Prostate gland (tissue), 2 donors: ENCODE measurements at regions not wholly inside any gene's neighbourhood (a gene's known extent, or its start where the extent isn't known, plus 50 kb on each side); places are given as distances from the start of the nearest gene placed in this dataset.

Experiments used
- CTCF ChIP-seq, 4 experiments: fragments of 200-600 bp in 2 of 4; fragments of 450-650 bp in 2 of 4; sonication (generic) in 2 of 4; IDR thresholded peaks; 1 replicate in 3 of 4; 2 replicates in 1 of 4; pipeline ENCODE4 v1.5.1; 2016 to 2019; ENCODE audit warnings: antibody characterized with exemption in 4 of 4, mild to moderate bottlenecking in 2 of 4, moderate library complexity in 2 of 4
- POLR2AphosphoS5 ChIP-seq: sonication (generic); formaldehyde crosslinking; IDR thresholded peaks from one replicate; pipeline ENCODE4 v1.6.1; 2017; ENCODE audit warnings: antibody characterized with exemption

- no peak for TF ChIP-seq POLR2AphosphoS5
- TF ChIP-seq CTCF (IDR thresholded peaks at IDR 0.05), result no peak
Measured at GRCh38 chr22:46038174-46038487, 61.2 kb upstream of the WNT7B start.
